ENCODE measurements at regions not wholly inside any gene's neighbourhood (a gene's known extent, or its start where the extent isn't known, plus 50 kb on each side); places are given as distances from the start of the nearest gene placed in this dataset.

- Histone ChIP-seq H3K79me2 (no peaks in the 10 kb centered on the region), H4K20me1 (ENCODE audit: insufficient read depth, poor library complexity, severe bottlenecking) (no peaks in the 10 kb centered on the region), H2AFZ (no peak overlapping the region), H3K9me3 (ENCODE audit: low read depth) (no peaks in the 10 kb centered on the region), H3K4me3 (no peak overlapping the region), H3K9me2 (replicated peaks; ENCODE audit: insufficient read depth) (no peaks in the 10 kb centered on the region), H3K4me2 (no peak overlapping the region), H3K27me3 (no peaks in the 10 kb centered on the region), H3K27ac (no peak overlapping the region), H3K36me3 (replicated peaks; ENCODE audit: insufficient read depth, low read depth) (no peaks in the 10 kb centered on the region), H3K4me1 (ENCODE audit: insufficient read depth) (no peaks in the 10 kb centered on the region)
- peak; percentile 40 for DNase-seq (ENCODE audit: low spot score)
- peak; percentile 63 for TF ChIP-seq CTCF (IDR thresholded peaks at IDR 0.05; ENCODE audit: poor library complexity)
- no peak for TF ChIP-seq EZH2 (IDR thresholded peaks at IDR 0.05; ENCODE audit: borderline replicate concordance)
- WGBS (ENCODE audit: low lambda C conversion rate, missing lambda C conversion rate) = 19% methylated on average over 2 of the region's 2 CpGs
These were observed 691.9 kb downstream of the TECRL start for GRCh38 chr4:63717384-63717783.

GRCh38 chr4:63708661-63709060 is 700.6 kb downstream of the TECRL start:
- no peak for DNase-seq (ENCODE audit: low spot score)
- Histone ChIP-seq H3K4me1 (ENCODE audit: insufficient read depth) (no peaks in the 10 kb centered on the region), H3K9me2 (replicated peaks; ENCODE audit: insufficient read depth) (no peaks in the 10 kb centered on the region), H3K4me2 (no peak overlapping the region), H3K27ac (no peak overlapping the region), H3K79me2 (no peaks in the 10 kb centered on the region), H3K9me3 (ENCODE audit: low read depth) (no peaks in the 10 kb centered on the region), H3K4me3 (no peak overlapping the region), H4K20me1 (ENCODE audit: insufficient read depth, poor library complexity, severe bottlenecking) (no peaks in the 10 kb centered on the region), H2AFZ (no peak overlapping the region), H3K36me3 (replicated peaks; ENCODE audit: insufficient read depth, low read depth) (no peaks in the 10 kb centered on the region), H3K27me3 (no peaks in the 10 kb centered on the region)
- no peak for TF ChIP-seq CTCF (IDR thresholded peaks at IDR 0.05; ENCODE audit: poor library complexity)
- TF ChIP-seq EZH2 (IDR thresholded peaks at IDR 0.05; ENCODE audit: borderline replicate concordance) = no peak
- TF ChIP-seq EZH2phosphoT487 (IDR thresholded peaks at IDR 0.05; ENCODE audit: low read depth, severe bottlenecking, unreplicated experiment) = no peak
- WGBS (ENCODE audit: low lambda C conversion rate, missing lambda C conversion rate) = 72% methylated on average over 2 of the region's 2 CpGs

GRCh38 chr4:63700569-63700968 is 708.7 kb downstream of the TECRL start:
- Histone ChIP-seq H3K4me1 (ENCODE audit: insufficient read depth) (no peaks in the 10 kb centered on the region), H3K36me3 (replicated peaks; ENCODE audit: insufficient read depth, low read depth) (no peaks in the 10 kb centered on the region), H3K79me2 (no peaks in the 10 kb centered on the region), H2AFZ (no peak overlapping the region), H4K20me1 (ENCODE audit: insufficient read depth, poor library complexity, severe bottlenecking) (no peaks in the 10 kb centered on the region), H3K9me3 (ENCODE audit: low read depth) (no peaks in the 10 kb centered on the region), H3K9me2 (replicated peaks; ENCODE audit: insufficient read depth) (no peaks in the 10 kb centered on the region), H3K27me3 (no peaks in the 10 kb centered on the region), H3K4me2 (no peak overlapping the region), H3K4me3 (no peak overlapping the region), H3K27ac (no peak overlapping the region)
- TF ChIP-seq EZH2 (IDR thresholded peaks at IDR 0.05; ENCODE audit: borderline replicate concordance) (no peak), CTCF (IDR thresholded peaks at IDR 0.05; ENCODE audit: poor library complexity) (no peak), EZH2phosphoT487 (IDR thresholded peaks at IDR 0.05; ENCODE audit: low read depth, severe bottlenecking, unreplicated experiment) (no peak)
- no peak for DNase-seq (ENCODE audit: low spot score)
- 86% methylated on average over 6 of the region's 6 CpGs for WGBS (ENCODE audit: low lambda C conversion rate, missing lambda C conversion rate)

GRCh38 chr4:63693321-63693720 is 715.9 kb downstream of the TECRL start:
- no peak for DNase-seq (ENCODE audit: low spot score)
- WGBS (ENCODE audit: low lambda C conversion rate, missing lambda C conversion rate) = 87% methylated on average over 2 of the region's 2 CpGs
- Histone ChIP-seq H3K4me3 (no peak overlapping the region), H3K9me2 (replicated peaks; ENCODE audit: insufficient read depth) (no peaks in the 10 kb centered on the region), H2AFZ (no peak overlapping the region), H3K9me3 (ENCODE audit: low read depth) (no peaks in the 10 kb centered on the region), H3K79me2 (no peaks in the 10 kb centered on the region), H3K4me1 (ENCODE audit: insufficient read depth) (no peaks in the 10 kb centered on the region), H4K20me1 (ENCODE audit: insufficient read depth, poor library complexity, severe bottlenecking) (no peaks in the 10 kb centered on the region), H3K36me3 (replicated peaks; ENCODE audit: insufficient read depth, low read depth) (no peaks in the 10 kb centered on the region), H3K4me2 (no peak overlapping the region), H3K27me3 (no peaks in the 10 kb centered on the region), H3K27ac (no peak overlapping the region)
- TF ChIP-seq EZH2 (IDR thresholded peaks at IDR 0.05; ENCODE audit: borderline replicate concordance) = no peak
- TF ChIP-seq CTCF (IDR thresholded peaks at IDR 0.05; ENCODE audit: poor library complexity) = no peak
- TF ChIP-seq EZH2phosphoT487 (IDR thresholded peaks at IDR 0.05; ENCODE audit: low read depth, severe bottlenecking, unreplicated experiment) = no peak
